Mammary epithelial cell (primary cell): ENCODE measurements at regions not wholly inside any gene's neighbourhood (a gene's known extent, or its start where the extent isn't known, plus 50 kb on each side); places are given as distances from the start of the nearest gene placed in this dataset.

Source experiments
- EZH2 ChIP-seq: IDR thresholded peaks from 2 replicates; pipeline ENCODE4 v1.6.1; 2012; ENCODE audit warnings: low read length, inconsistent platforms, borderline replicate concordance
- TF ChIP-seq, protein P1 (sequence below), 2 donors: IDR thresholded peaks in 1 of 2; conservative IDR thresholded peaks in 1 of 2; 2 replicates each; pipeline ENCODE4 v1.5.1; 2011 to 2012; ENCODE audit warnings: inconsistent platforms in 2 of 2, low read length in 2 of 2, mild to moderate bottlenecking in 2 of 2, control low read depth in 1 of 2, low read depth in 1 of 2; ENCODE audit not compliant: insufficient read depth in 1 of 2; ENCODE audit errors: extremely low read depth in 1 of 2

GRCh38 chr4:147349193-147349592 is 131.7 kb upstream of the EDNRA start:
- TF ChIP-seq, protein P1, sequence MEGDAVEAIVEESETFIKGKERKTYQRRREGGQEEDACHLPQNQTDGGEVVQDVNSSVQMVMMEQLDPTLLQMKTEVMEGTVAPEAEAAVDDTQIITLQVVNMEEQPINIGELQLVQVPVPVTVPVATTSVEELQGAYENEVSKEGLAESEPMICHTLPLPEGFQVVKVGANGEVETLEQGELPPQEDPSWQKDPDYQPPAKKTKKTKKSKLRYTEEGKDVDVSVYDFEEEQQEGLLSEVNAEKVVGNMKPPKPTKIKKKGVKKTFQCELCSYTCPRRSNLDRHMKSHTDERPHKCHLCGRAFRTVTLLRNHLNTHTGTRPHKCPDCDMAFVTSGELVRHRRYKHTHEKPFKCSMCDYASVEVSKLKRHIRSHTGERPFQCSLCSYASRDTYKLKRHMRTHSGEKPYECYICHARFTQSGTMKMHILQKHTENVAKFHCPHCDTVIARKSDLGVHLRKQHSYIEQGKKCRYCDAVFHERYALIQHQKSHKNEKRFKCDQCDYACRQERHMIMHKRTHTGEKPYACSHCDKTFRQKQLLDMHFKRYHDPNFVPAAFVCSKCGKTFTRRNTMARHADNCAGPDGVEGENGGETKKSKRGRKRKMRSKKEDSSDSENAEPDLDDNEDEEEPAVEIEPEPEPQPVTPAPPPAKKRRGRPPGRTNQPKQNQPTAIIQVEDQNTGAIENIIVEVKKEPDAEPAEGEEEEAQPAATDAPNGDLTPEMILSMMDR (conservative IDR thresholded peaks at IDR 0.05 in 1 of 2, IDR thresholded peaks at IDR 0.05 in 1 of 2; ENCODE audit: extremely low read depth in 1 of 2, insufficient read depth in 1 of 2, low read depth in 1 of 2, low read length in 2 of 2) = no peak
- TF ChIP-seq EZH2 = no peak
